Urinary bladder (tissue), 3 donors: ENCODE measurements at regions not wholly inside any gene's neighbourhood (a gene's known extent, or its start where the extent isn't known, plus 50 kb on each side); places are given as distances from the start of the nearest gene placed in this dataset.

Experiments
- DNase-seq: peaks from one replicate; pipeline ENCODE4 v3.0.0-alpha.2; 2015; ENCODE audit errors: extremely low spot score
- H3K27ac ChIP-seq: one replicate; pipeline ENCODE4 v1.5.1; 2013; ENCODE audit warnings: low read depth, mild to moderate bottlenecking, moderate library complexity
- H3K36me3 ChIP-seq: one replicate; pipeline ENCODE4 v1.6.1; 2013; ENCODE audit warnings: mild to moderate bottlenecking, moderate library complexity; ENCODE audit not compliant: insufficient read depth
- H3K4me1 ChIP-seq: one replicate; pipeline ENCODE4 v1.6.1; 2013; ENCODE audit warnings: mild to moderate bottlenecking, moderate library complexity; ENCODE audit not compliant: insufficient read depth
- H3K4me3 ChIP-seq: one replicate; pipeline ENCODE4 v1.5.1; 2013; ENCODE audit warnings: low read depth, low read length
- WGBS: extraction: QIAGEN DNeasy Blood & Tissue Kit; methylation state at CpG from one replicate; pipeline ENCODE4 v1.1.7; 2013; 5-methylcytosine and 5-hydroxymethylcytosine counted together
- donor health status: healthy with polysubstance abuse.
- donor health status: healthy.

DNA sequence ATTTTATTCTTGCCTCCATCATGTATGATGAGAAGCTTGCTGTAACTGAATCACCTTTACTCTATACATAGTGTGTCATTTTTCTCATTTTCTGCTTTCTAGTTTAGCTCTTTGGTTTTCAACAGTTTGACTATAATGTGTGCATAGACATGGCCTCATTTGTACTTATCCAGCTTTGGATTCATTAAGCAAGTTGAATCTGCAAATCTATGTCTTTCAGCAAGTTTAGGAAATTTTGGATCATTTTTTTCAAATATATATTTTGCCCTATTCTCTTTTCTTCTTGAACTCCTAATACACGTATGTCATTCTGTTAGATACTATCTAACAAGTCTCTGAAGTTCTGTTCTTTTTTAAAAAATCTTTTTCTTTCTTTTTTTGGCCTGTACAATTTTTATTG, 57.8 kb downstream of the PRLHR start:
- Histone ChIP-seq H3K4me3 (no peak overlapping the region), H3K27ac (no peak overlapping the region), H3K4me1 (no peaks in the 10 kb centered on the region), H3K36me3 (no peaks in the 10 kb centered on the region)
- no peak for DNase-seq
- 82% methylated on average over 1 of the region's 1 CpG for WGBS

DNA sequence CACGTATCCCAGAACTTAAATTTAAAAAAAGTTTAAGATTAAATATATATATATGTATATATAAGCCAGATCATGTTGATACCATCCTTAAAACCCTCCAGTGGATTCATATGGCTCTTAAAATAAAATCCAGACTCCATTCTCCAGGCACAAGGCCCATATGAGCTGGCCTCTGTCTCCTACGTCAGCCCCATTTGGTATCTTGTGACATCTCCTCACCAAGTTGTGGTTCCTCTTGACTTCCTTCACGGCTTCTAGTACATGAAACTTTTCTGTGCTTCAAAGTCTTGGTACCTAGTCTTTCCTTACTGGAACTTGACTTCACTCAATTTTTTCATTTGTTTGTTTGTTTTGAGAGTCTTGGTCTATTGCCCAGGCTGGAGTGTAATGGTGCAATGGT, 61.3 kb downstream of the PRLHR start:
- no peak for DNase-seq
- Histone ChIP-seq H3K4me1 (no peaks in the 10 kb centered on the region), H3K27ac (no peak overlapping the region), H3K36me3 (no peaks in the 10 kb centered on the region), H3K4me3 (no peak overlapping the region)
- WGBS: 87% methylated on average over 3 of the region's 3 CpGs

- 65% methylated on average over 12 of the region's 12 CpGs for WGBS
- DNase-seq: no peak
- Histone ChIP-seq H3K36me3 (no peaks in the 10 kb centered on the region), H3K27ac (no peak overlapping the region), H3K4me3 (no peak overlapping the region), H3K4me1 (no peaks in the 10 kb centered on the region)
These were observed 64.2 kb downstream of the PRLHR start for GRCh38 chr10:118531105-118531852.

DNA sequence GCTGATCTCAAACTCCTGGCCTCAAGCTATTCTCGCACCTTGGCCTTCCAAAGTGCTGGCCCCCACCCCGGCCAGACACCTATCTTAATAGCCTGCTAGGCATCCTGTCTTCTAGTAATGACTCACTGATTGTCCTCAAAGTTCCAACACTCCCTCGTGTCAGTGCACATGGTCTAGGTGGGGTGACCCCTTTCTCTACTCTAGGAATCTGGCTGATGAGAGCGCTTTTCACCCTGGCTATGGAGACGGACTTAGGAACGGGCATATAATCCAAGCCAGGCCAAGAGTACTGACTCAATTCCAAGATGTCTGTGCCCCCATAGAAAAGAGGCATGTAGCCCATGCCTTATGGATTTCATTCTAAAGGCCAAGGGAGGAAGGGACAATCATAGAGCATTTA, 67.0 kb downstream of the PRLHR start:
- H3K4me1 ChIP-seq: no peaks in the 10 kb centered on the region

DNA sequence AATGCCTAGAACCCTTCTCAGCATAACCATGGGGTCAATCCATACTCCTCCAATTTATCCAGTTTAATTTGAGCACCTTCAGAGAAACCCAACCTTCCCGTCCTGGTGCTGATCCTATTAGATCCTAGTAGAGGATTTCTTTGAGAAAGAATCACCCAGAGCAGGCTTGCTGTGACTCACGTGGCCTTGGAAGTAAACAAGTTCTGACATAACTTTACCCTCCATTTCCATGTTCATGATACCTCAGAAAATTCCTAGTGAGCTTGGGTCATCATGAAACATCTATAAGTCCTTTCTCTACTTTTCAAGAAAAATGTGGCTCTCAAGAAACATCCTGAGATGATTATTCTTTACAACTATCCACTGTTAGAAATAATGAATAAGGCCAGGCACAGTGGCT, 71.7 kb downstream of the PRLHR start:
- H3K36me3 ChIP-seq: no peaks in the 10 kb centered on the region
- DNase-seq: no peak
- no peaks in the 10 kb centered on the region for H3K4me1 ChIP-seq
- no peak overlapping the region for H3K27ac ChIP-seq
- H3K4me3 ChIP-seq: no peak overlapping the region
- 62% methylated on average over 2 of the region's 2 CpGs for WGBS

More for the DNA sequence above, 67.0 kb downstream of the PRLHR start:
- no peak for DNase-seq
- no peaks in the 10 kb centered on the region for H3K36me3 ChIP-seq
- H3K4me3 ChIP-seq: no peak overlapping the region
- no peak overlapping the region for H3K27ac ChIP-seq
- 85% methylated on average over 6 of the region's 6 CpGs for WGBS

DNA sequence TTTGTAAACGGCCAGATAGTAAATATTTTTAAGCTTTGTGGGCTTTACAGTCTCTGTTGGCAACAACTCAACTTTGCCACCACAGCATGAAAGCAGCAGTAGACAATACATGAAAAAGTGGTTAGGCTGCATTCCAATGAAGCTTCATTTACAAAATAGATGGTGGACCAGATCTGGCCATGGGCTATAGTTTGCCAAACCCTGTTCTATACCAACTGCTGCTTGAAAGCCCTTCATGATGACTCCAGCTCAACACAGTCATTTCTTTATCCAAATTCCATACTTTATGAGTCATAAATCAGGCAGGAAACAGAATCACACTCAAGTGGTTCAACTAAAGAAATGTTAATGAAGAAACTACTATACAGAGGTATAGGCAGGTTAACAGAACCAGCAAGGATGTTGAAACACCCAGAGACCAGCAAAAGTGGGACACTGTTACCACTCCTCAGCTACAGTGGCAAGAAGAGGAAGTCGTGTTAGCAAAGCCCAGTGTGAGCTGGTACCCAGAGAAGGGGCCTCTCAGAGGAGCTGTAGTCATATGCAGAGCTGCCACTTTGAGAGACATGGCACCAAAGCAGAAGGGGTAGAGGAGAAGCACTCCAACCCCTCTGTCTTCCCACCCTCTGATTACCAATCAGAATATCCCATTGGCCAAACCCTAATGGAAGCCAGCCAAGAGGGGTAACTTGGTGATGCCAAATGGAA, 72.5 kb downstream of the PRLHR start:
- Histone ChIP-seq H3K36me3 (no peaks in the 10 kb centered on the region), H3K4me3 (no peak overlapping the region), H3K4me1 (no peaks in the 10 kb centered on the region), H3K27ac (no peak overlapping the region)
- DNase-seq: no peak
- WGBS: 47% methylated on average over 2 of the region's 2 CpGs

DNA sequence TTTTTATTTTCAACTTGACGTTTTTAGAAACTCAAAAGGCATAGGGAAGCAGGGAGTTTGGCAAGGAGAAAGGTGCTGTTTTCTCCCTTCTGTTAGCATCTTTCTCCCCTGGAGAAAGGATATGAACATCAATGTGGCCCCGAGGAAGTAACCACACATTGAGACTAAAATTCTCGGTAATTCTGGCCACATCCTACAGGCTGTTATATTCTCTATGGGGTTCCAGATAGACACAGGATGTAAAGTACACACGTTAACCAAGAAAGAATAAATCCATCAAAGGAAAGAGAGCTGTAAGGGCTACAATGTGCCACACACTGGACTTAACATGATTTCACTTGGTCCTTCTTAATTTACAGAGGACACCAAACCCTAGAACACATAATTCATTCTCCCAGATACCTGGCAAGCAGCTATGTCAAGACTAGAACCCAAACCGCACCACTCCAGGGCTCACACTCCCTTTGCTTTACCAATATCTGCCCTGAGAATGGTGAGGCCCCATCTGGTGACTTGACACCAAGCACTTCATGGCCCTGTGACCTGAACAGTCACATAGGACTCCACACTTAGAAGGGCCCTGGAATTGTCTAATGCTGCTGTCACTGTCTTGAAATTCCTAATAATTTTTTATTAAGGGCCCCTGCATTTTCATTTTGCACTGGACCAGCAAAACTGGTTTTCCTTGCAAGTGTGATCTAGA, 73.9 kb downstream of the PRLHR start:
- WGBS: 77% methylated on average over 5 of the region's 5 CpGs
- H3K4me3 ChIP-seq: no peak overlapping the region

DNA sequence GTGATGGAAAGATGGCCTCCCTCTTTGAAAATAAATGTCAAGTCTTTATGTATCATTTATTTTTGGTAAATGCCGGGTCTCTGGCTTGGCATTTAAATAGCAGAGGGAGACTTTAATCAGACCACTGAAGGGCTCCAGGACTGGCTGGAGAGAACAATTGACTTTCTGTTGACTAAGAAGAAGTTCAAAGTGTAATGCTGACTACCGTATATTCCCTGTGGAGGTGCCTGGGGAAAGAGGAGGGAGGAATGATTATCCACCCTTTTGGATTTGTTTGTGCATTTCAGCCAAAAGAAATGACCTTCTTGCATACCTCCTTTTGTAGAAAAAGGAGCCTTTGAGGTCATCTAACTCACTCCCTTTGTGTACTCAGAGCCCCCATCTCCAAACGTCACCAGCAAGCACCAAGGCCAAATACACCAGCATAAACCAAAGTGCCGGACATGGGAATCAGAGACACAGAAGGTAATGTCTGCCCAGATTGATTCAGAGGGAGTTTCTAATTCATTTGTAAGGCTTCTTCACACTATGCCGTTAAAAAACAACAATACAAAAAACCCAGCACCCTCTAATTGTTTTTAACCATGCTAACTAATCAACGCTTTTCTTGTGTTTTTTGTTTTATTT, 75.2 kb downstream of the PRLHR start:
- WGBS: 77% methylated on average over 6 of the region's 6 CpGs
- H3K4me1 ChIP-seq: no peaks in the 10 kb centered on the region
- H3K27ac ChIP-seq: no peak overlapping the region
- DNase-seq: no peak
- no peak overlapping the region for H3K4me3 ChIP-seq
- H3K36me3 ChIP-seq: no peaks in the 10 kb centered on the region

More for the DNA sequence above, 73.9 kb downstream of the PRLHR start:
- DNase-seq: no peak
- no peak overlapping the region for H3K27ac ChIP-seq
- no peaks in the 10 kb centered on the region for H3K4me1 ChIP-seq
- no peaks in the 10 kb centered on the region for H3K36me3 ChIP-seq

- no peak for DNase-seq
- no peaks in the 10 kb centered on the region for H3K36me3 ChIP-seq
These were observed 77.4 kb downstream of the PRLHR start for GRCh38 chr10:118518095-118518494.

GRCh38 chr10:118516716-118517115, 78.7 kb downstream of the PRLHR start:
- Histone ChIP-seq H3K4me3 (no peak overlapping the region), H3K36me3 (no peaks in the 10 kb centered on the region), H3K27ac (no peak overlapping the region), H3K4me1 (no peaks in the 10 kb centered on the region)
- DNase-seq: no peak
- 89% methylated on average over 4 of the region's 4 CpGs for WGBS

More at GRCh38 chr10:118518095-118518494, 77.4 kb downstream of the PRLHR start:
- H3K4me1 ChIP-seq: no peaks in the 10 kb centered on the region
- H3K4me3 ChIP-seq: no peak overlapping the region
- H3K27ac ChIP-seq: no peak overlapping the region

DNA sequence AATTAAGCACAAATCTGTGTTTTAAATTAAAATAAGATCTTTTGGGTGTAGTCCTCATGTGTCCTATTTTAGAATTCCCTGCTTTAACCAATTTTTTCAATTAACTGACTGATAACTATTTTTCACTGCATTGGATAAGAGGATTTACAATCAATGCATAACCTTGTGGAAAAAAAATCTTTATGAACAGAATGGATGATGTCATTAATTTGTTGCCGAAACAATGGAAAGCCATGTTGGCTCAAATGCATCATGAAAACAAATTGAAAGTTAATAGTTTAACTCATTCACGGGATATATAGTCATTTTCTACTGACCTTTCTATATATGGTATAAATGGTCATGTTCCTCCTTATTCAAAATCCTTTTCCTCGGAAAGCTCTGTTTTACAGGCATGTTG, 82.3 kb downstream of the PRLHR start:
- H3K4me1 ChIP-seq: no peaks in the 10 kb centered on the region
- no peak overlapping the region for H3K27ac ChIP-seq
- 87% methylated on average over 3 of the region's 3 CpGs for WGBS
- H3K4me3 ChIP-seq: no peak overlapping the region
- H3K36me3 ChIP-seq: no peaks in the 10 kb centered on the region
- DNase-seq: no peak

DNA sequence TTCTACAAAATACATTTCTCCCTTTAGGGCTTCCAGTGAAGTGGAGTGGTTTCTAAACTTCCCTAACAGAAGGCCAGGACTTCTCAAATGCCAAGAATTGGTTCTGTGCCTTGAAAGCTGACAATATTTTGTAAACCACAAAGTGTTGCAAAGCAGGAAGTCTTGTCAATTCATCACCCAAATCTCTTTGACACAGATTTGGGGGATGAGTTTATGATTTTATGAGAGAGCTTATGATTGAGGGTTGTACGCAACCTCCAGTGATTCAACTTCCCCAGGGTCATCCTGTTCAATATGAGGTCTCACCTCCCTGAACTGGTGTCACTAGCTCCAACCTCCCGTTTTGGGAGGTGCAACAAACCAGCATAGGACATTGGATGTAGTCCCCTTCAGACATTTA, 83.7 kb downstream of the PRLHR start:
- no peak overlapping the region for H3K27ac ChIP-seq
- WGBS: 72% methylated on average over 2 of the region's 2 CpGs
- H3K36me3 ChIP-seq: no peaks in the 10 kb centered on the region
- H3K4me3 ChIP-seq: no peak overlapping the region
- no peaks in the 10 kb centered on the region for H3K4me1 ChIP-seq
- no peak for DNase-seq

DNA sequence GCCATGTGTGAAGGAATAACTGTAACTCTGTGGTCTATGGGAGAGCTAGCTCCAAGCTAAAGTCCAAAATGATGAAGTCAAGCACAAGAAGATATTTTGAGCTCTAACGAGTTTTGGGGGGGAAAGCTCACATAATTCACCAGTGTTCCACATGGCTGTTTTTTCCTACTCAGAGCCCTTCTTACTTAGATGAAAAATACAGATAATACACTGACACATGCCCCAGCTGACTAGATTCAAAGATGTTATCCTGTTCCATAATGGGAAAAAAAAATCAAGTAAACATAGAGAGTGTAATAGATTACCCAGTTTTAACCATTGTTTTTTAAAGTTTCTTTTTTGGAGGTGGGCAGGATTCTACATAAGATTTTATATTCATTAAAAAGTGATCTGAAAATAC, 86.6 kb downstream of the PRLHR start:
- WGBS: 59% methylated on average over 1 of the region's 1 CpG
- H3K27ac ChIP-seq: no peak overlapping the region

More for the DNA sequence above, 86.6 kb downstream of the PRLHR start:
- H3K36me3 ChIP-seq: no peaks in the 10 kb centered on the region
- H3K4me1 ChIP-seq: no peaks in the 10 kb centered on the region
- DNase-seq: no peak
- H3K4me3 ChIP-seq: no peak overlapping the region
